Left ventricle myocardium inferior (tissue), 1 donor: ENCODE measurements at regions not wholly inside any gene's neighbourhood (a gene's known extent, or its start where the extent isn't known, plus 50 kb on each side); places are given as distances from the start of the nearest gene placed in this dataset.
"Not testable (repeated sequence)": the region's sequence is repeated elsewhere in the genome, so short reads cannot be mapped to it uniquely, and the experiment has no call there.

Experiments
- DNase-seq: peaks from one replicate; pipeline ENCODE4 v3.0.0-alpha.2; 2020
- H3K27ac ChIP-seq: fragments of 200-600 bp; replicated peaks from 2 replicates; pipeline ENCODE4 v1.8.0; 2021
- H3K27me3 ChIP-seq: fragments of 200-600 bp; 2 replicates; pipeline ENCODE4 v1.8.0; 2021; ENCODE audit warnings: low read depth
- H3K36me3 ChIP-seq: fragments of 200-600 bp; 2 replicates; pipeline ENCODE4 v1.8.0; 2021
- H3K4me1 ChIP-seq: fragments of 200-600 bp; 2 replicates; pipeline ENCODE4 v1.8.0; 2021
- H3K4me3 ChIP-seq: fragments of 200-600 bp; 2 replicates; pipeline ENCODE4 v1.8.0; 2021; ENCODE audit warnings: mild to moderate bottlenecking, moderate library complexity
- H3K9me3 ChIP-seq: fragments of 200-600 bp; replicated peaks from 2 replicates; pipeline ENCODE4 v1.8.0; 2021
- intact Hi-C: fragments of 100-400 bp; cut with micrococcal nuclease; formaldehyde crosslinking; loops from one replicate; pipeline ENCODE4 v1.11.0; 2022
- TF ChIP-seq, protein P1 (sequence below): fragments of 200-600 bp; IDR thresholded peaks from 2 replicates; pipeline ENCODE4 v1.8.0; 2021; ENCODE audit warnings: antibody characterized with exemption, mild to moderate bottlenecking, borderline replicate concordance
- donor health status: DM: no; HTN: yes; CAD: no; lungs with severe emphysema.

DNA sequence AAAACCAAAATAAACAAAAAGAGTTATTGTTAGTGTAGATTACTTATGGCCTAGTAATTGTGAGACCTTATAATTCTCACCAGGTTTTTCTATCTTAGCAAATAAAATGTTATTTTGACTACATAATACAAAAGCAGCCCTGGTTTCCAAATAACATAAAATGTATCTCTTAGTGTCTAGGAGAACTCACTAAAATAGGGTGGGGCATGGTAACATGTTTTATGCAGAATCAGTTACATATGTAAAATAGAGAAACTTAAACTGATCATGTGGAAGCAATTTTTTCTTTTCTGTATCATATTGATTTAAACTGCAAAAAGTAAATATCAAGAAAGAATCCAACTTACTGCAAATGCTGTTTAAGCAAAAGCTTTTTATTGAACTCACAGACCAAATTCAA, 431.1 kb upstream of the ALCAM start:
- no peaks in the 10 kb centered on the region for H3K27me3 ChIP-seq
- no peaks in the 10 kb centered on the region for H3K36me3 ChIP-seq
- H3K4me3 ChIP-seq: no peak overlapping the region
- H3K4me1 ChIP-seq: no peaks in the 10 kb centered on the region
- H3K27ac ChIP-seq: no peak overlapping the region
- DNase-seq: no peak
- TF ChIP-seq, protein P1, sequence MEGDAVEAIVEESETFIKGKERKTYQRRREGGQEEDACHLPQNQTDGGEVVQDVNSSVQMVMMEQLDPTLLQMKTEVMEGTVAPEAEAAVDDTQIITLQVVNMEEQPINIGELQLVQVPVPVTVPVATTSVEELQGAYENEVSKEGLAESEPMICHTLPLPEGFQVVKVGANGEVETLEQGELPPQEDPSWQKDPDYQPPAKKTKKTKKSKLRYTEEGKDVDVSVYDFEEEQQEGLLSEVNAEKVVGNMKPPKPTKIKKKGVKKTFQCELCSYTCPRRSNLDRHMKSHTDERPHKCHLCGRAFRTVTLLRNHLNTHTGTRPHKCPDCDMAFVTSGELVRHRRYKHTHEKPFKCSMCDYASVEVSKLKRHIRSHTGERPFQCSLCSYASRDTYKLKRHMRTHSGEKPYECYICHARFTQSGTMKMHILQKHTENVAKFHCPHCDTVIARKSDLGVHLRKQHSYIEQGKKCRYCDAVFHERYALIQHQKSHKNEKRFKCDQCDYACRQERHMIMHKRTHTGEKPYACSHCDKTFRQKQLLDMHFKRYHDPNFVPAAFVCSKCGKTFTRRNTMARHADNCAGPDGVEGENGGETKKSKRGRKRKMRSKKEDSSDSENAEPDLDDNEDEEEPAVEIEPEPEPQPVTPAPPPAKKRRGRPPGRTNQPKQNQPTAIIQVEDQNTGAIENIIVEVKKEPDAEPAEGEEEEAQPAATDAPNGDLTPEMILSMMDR: no peak
- intact Hi-C loops: no loop called here
- H3K9me3 ChIP-seq: no peaks in the 10 kb centered on the region

DNA sequence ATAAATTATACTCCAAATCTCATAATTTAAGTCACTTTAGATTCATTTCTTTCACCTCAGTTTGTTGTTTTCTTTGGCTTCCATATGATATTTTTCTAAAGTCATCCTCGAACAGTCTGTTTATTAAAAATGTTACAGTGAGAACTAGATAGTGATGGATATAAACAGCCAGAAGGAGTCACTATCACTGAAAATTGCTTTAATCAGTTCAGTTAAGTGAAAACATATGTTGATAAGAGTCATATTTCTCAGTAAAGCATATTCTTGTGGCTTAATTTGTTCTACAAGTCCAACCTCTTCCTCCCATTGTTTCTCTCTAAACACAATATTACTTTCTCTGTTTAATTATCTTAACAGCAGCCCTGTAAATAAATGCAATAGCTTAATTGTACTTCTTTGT, 427.5 kb upstream of the ALCAM start:
- Histone ChIP-seq H3K36me3 (no peaks in the 10 kb centered on the region), H3K4me1 (no peaks in the 10 kb centered on the region), H3K27ac (no peak overlapping the region), H3K9me3 (no peaks in the 10 kb centered on the region), H3K27me3 (no peaks in the 10 kb centered on the region), H3K4me3 (no peak overlapping the region)
- TF ChIP-seq, protein P1: no peak
- DNase-seq: no peak
- intact Hi-C loops: no loop called here

DNA sequence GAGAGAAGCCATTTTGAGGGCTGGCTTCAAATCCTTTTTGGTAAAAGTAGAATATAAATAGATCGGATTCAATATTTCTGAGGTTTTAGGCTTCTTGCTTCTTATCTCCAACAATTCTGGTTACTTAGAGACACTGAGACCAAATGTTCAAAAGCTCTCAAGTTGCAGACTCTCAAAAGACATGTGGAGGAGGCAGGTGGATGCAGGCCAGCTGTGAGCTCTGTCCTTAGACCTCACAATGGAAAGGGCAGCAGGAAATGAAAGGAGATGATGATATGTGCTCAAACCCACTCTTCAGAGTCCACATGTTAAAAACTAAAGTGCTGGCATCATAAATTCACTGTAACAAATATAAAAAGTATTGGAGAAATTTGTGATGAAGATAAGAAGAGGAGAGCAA, 424.9 kb upstream of the ALCAM start:
- no peak for DNase-seq
- Histone ChIP-seq H3K9me3 (peaks cover 4% of the 10 kb centered on the region), H3K27me3 (no peaks in the 10 kb centered on the region), H3K4me1 (no peaks in the 10 kb centered on the region), H3K4me3 (no peak overlapping the region), H3K36me3 (no peaks in the 10 kb centered on the region), H3K27ac (no peak overlapping the region)
- TF ChIP-seq, protein P1: no peak
- intact Hi-C loops: no loop called here

DNA sequence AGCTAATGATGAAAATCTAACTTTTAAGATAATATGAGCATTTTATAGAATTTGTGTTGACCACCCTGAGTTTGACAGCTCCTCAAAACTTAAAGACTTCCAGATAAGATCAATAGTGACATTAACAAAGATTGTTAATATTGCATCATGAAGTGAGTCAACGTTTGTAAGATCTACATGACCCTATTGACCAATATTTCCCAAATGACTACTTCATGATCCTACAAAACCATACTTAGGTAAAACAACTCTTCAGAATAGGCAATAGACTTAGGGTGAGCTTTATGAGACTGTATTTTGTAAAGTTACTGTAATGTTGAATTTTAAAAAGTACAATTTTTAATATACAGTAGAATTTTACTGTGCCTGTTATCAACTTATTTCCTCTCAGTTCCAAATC, 422.7 kb upstream of the ALCAM start:
- peaks cover 4% of the 10 kb centered on the region for H3K9me3 ChIP-seq
- no peaks in the 10 kb centered on the region for H3K4me1 ChIP-seq
- no peaks in the 10 kb centered on the region for H3K27me3 ChIP-seq
- no peaks in the 10 kb centered on the region for H3K36me3 ChIP-seq
- TF ChIP-seq, protein P1: no peak
- H3K27ac ChIP-seq: no peak overlapping the region
- intact Hi-C loops: no loop called here
- DNase-seq: no peak
- H3K4me3 ChIP-seq: no peak overlapping the region

DNA sequence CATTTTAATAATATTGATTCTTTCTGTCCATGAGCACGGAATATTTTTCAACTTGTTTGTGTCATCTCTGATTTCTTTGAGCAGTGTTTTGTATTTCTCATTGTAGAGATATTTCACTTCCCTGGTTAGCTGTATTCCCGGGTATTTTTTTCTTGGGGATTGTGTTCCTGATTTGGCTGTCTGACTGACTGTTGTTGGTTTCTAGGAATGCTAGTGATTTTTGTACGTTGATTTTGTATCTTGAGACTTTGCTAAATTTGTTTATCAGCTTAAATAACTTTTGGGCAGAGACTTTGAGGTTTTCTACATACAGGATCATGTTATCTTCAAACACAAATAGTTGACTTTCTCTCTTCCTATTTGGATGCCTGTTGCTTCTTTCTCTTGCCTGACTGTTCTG, 418.8 kb upstream of the ALCAM start:
- Histone ChIP-seq H3K4me1 (no peaks in the 10 kb centered on the region), H3K9me3 (peaks cover 4% of the 10 kb centered on the region), H3K27me3 (no peaks in the 10 kb centered on the region), H3K36me3 (no peaks in the 10 kb centered on the region), H3K4me3 (no peak overlapping the region), H3K27ac (no peak overlapping the region)
- TF ChIP-seq, protein P1: no peak
- no peak for DNase-seq
- intact Hi-C loops: no loop called here

DNA sequence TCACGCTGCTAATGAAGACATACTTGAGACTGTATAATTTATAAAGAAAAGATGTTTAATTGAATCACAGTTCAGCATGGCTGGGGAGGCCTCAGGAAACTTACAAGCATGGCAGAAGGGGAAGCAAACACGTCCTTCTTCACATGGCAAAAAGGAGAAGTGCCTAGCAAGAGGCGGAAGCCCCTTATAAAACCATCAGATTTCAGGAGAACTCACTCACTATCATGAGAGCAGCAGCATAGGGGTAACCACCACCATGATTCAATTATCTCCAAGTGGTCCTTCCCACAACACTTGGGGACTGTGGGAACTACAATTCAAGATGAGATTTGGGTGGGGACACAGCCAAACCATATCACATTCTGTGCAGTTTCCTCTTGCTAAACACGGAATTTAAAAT, 416.9 kb upstream of the ALCAM start:
- DNase-seq, H3K4me3 ChIP-seq, H3K36me3 ChIP-seq, H3K27me3 ChIP-seq, H3K27ac ChIP-seq, intact Hi-C loops, H3K9me3 ChIP-seq, H3K4me1 ChIP-seq: not testable (repeated sequence)
